ENCODE measurements at regions not wholly inside any gene's neighbourhood (a gene's known extent, or its start where the extent isn't known, plus 50 kb on each side); places are given as distances from the start of the nearest gene placed in this dataset.

GRCh38 chr1:14240265-14240664, 358.2 kb upstream of the KAZN start:
- WGBS (ENCODE audit: insufficient coverage) = 67% methylated on average over 3 of the region's 3 CpGs
- H3K27ac Mint-ChIP-seq = no peak overlapping the region

GRCh38 chr1:14242123-14242522, 356.4 kb upstream of the KAZN start:
- no peak for TF ChIP-seq CTCF (IDR thresholded peaks at IDR 0.05)
- no peak overlapping the region for H3K4me3 Mint-ChIP-seq
- Histone ChIP-seq H3K4me1 (ENCODE audit: control insufficient read depth in 1 of 2, insufficient read depth in 2 of 2, low read length in 2 of 2) (no peaks in the 10 kb centered on the region), H4K20me1 (ENCODE audit: insufficient read depth, low read length) (no peaks in the 10 kb centered on the region), H3K27ac (ENCODE audit: low read depth in 1 of 2, low read length in 2 of 2) (no peak overlapping the region), H3K4me2 (replicated peaks; ENCODE audit: extremely low read depth, low read length, poor library complexity, severe bottlenecking) (no peak overlapping the region), H3K9me3 (replicated peaks in 1 of 2; ENCODE audit: control insufficient read depth in 1 of 2, insufficient read depth in 1 of 2, low read length in 2 of 2) (no peaks in the 10 kb centered on the region), H3K27me3 (ENCODE audit: control insufficient read depth in 2 of 2, insufficient read depth in 2 of 2, low read length in 2 of 2) (no peaks in the 10 kb centered on the region), H3K79me2 (ENCODE audit: insufficient read depth, low read length) (no peaks in the 10 kb centered on the region), H3K36me3 (replicated peaks in 1 of 2; ENCODE audit: control insufficient read depth in 1 of 2, insufficient read depth in 2 of 2, low read length in 2 of 2) (no peaks in the 10 kb centered on the region), H3K4me3 (replicated peaks in 1 of 3; ENCODE audit: low read depth in 2 of 3, low read length in 3 of 3) (no peak overlapping the region), H3K9ac (ENCODE audit: insufficient read depth, low read length, poor library complexity, severe bottlenecking) (no peak overlapping the region), H2AFZ (ENCODE audit: insufficient read depth, low read depth, low read length, poor library complexity, severe bottlenecking) (no peak overlapping the region)
- H3K27ac Mint-ChIP-seq = no peak overlapping the region
- H3K27me3 Mint-ChIP-seq (ENCODE audit: low read depth in 3 of 3) = peaks cover 0 to 4% (median 2%) of the 10 kb centered on the region in 3 donors
- no peak for DNase-seq
- no peaks in the 10 kb centered on the region for H3K4me1 Mint-ChIP-seq
- WGBS (ENCODE audit: insufficient coverage) = no CpG with 5 or more reads among the region's 3 CpGs
- H3K9me3 Mint-ChIP-seq = peaks cover 0 to 3% (median 0%) of the 10 kb centered on the region in 7 donors
- intact Hi-C loops (cut with micrococcal nuclease) = no loop called here
- H3K36me3 Mint-ChIP-seq = no peaks in the 10 kb centered on the region

More at GRCh38 chr1:14240265-14240664, 358.2 kb upstream of the KAZN start:
- H3K9me3 Mint-ChIP-seq = peaks cover 0 to 3% (median 0%) of the 10 kb centered on the region in 7 donors
- H3K79me2 ChIP-seq (ENCODE audit: insufficient read depth, low read length) = no peaks in the 10 kb centered on the region
- intact Hi-C loops (cut with micrococcal nuclease) = no loop called here
- no peaks in the 10 kb centered on the region for H3K36me3 ChIP-seq (replicated peaks in 1 of 2; ENCODE audit: control insufficient read depth in 1 of 2, insufficient read depth in 2 of 2, low read length in 2 of 2)
- no peaks in the 10 kb centered on the region for H3K9me3 ChIP-seq (replicated peaks in 1 of 2; ENCODE audit: control insufficient read depth in 1 of 2, insufficient read depth in 1 of 2, low read length in 2 of 2)
- no peak overlapping the region for H3K27ac ChIP-seq (ENCODE audit: low read depth in 1 of 2, low read length in 2 of 2)
- H3K4me3 Mint-ChIP-seq = no peak overlapping the region
- no peaks in the 10 kb centered on the region for H3K4me1 ChIP-seq (ENCODE audit: control insufficient read depth in 1 of 2, insufficient read depth in 2 of 2, low read length in 2 of 2)
- DNase-seq = no peak
- no peaks in the 10 kb centered on the region for H3K27me3 ChIP-seq (ENCODE audit: control insufficient read depth in 2 of 2, insufficient read depth in 2 of 2, low read length in 2 of 2)
- H3K27me3 Mint-ChIP-seq (ENCODE audit: low read depth in 3 of 3) = peaks cover 0 to 4% (median 2%) of the 10 kb centered on the region in 3 donors
- TF ChIP-seq CTCF (IDR thresholded peaks at IDR 0.05) = no peak
- H3K36me3 Mint-ChIP-seq = no peaks in the 10 kb centered on the region
- H3K4me3 ChIP-seq (replicated peaks in 1 of 3; ENCODE audit: low read depth in 2 of 3, low read length in 3 of 3) = no peak overlapping the region
- H2AFZ ChIP-seq (ENCODE audit: insufficient read depth, low read depth, low read length, poor library complexity, severe bottlenecking) = no peak overlapping the region
- no peak overlapping the region for H3K4me2 ChIP-seq (replicated peaks; ENCODE audit: extremely low read depth, low read length, poor library complexity, severe bottlenecking)
- no peaks in the 10 kb centered on the region for H3K4me1 Mint-ChIP-seq
- no peak overlapping the region for H3K9ac ChIP-seq (ENCODE audit: insufficient read depth, low read length, poor library complexity, severe bottlenecking)
- H4K20me1 ChIP-seq (ENCODE audit: insufficient read depth, low read length) = no peaks in the 10 kb centered on the region
